ENCODE measurements at regions not wholly inside any gene's neighbourhood (a gene's known extent, or its start where the extent isn't known, plus 50 kb on each side); places are given as distances from the start of the nearest gene placed in this dataset.

DNA sequence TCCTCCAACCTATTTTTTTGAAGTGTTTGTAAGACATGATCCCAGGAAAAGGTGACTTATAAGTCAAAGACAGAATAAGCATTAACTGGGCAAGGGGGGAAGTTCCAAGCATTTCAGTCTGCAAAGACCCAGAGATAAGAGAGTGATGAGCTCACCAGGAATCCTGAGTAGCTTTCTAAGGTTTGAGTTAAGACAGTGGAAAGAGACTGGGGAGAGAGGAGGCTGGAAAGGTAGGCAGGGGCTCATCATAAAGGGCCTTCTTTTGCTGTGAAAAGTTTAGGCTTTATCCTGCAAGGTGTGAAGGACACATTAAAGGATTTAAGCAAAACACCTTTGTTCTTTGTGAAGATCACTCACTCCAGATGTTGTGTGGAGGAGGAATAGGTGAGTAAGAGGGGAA lies 438.8 kb downstream of the CHL1 start (continued):
- TF ChIP-seq NRF1 (conservative IDR thresholded peaks at IDR 0.05; ENCODE audit: low read depth, low read length) (no peak), SRF (IDR thresholded peaks at IDR 0.05; ENCODE audit: low read depth in 2 of 2, low read length in 2 of 2) (no peak), STAT3 (IDR thresholded peaks at IDR 0.05; ENCODE audit: low read depth, low read length) (no peak), HDGF (IDR thresholded peaks at IDR 0.05) (no peak), IRF4 (IDR thresholded peaks at IDR 0.05; ENCODE audit: low read depth, low read length) (no peak), DPF2 (IDR thresholded peaks at IDR 0.05) (no peak)
- TF ChIP-seq, protein P1, sequence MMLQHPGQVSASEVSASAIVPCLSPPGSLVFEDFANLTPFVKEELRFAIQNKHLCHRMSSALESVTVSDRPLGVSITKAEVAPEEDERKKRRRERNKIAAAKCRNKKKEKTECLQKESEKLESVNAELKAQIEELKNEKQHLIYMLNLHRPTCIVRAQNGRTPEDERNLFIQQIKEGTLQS (IDR thresholded peaks at IDR 0.05; ENCODE audit: borderline replicate concordance, extremely low read depth, low read depth, low read length), result no peak

DNA sequence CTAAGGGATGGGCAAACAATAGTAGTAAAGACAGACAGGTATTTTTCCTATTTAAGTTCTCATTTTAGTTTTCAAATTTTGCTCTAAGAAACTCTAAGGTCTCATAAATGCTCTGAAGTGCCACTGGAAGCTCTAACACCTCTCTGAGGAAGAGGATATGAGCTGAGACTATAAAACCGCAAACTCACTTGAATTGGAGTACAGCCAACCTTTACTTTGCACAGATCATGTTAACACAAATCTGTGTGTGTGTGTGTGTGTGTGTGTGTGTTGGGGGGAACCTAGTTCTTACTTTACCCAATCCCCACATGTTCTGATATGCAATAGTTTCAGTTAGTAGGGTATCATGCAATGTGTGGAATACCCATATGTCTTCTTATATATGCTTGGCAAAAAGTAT lies 446.8 kb downstream of the CHL1 start:
- RAD21 ChIA-PET (ENCODE audit: unreplicated experiment), result no interaction called here
- Histone ChIP-seq H3K27ac (ENCODE audit: control insufficient read depth, insufficient read depth) (no peak overlapping the region), H3K4me3 (no peak overlapping the region), H4K20me1 (ENCODE audit: control insufficient read depth, insufficient read depth) (no peaks in the 10 kb centered on the region), H2AFZ (ENCODE audit: control insufficient read depth, low read depth, low read length) (no peak overlapping the region), H3K27me3 (replicated peaks in 1 of 2; ENCODE audit: control insufficient read depth in 2 of 2, insufficient read depth in 2 of 2, low read length in 1 of 2) (no peaks in the 10 kb centered on the region), H3K4me2 (ENCODE audit: control insufficient read depth, insufficient read depth) (no peak overlapping the region), H3K36me3 (ENCODE audit: control insufficient read depth in 2 of 2, insufficient read depth in 2 of 2, low read length in 1 of 2) (no peaks in the 10 kb centered on the region), H3K4me1 (ENCODE audit: control insufficient read depth, insufficient read depth, low read length) (no peaks in the 10 kb centered on the region), H3K9me3 (replicated peaks; ENCODE audit: control insufficient read depth, insufficient read depth, low read length) (no peaks in the 10 kb centered on the region), H3K79me2 (ENCODE audit: control insufficient read depth, insufficient read depth, low read length) (no peaks in the 10 kb centered on the region), H3K9ac (ENCODE audit: control insufficient read depth, insufficient read depth, low read length) (no peak overlapping the region)
- WGBS (ENCODE audit: insufficient coverage, insufficient replicate concordance, low lambda C conversion rate, missing lambda C conversion rate), result 0% methylated on average over 1 of the region's 1 CpG
- FAIRE-seq (no peak), DNase-seq (ENCODE audit: low read depth, low spot score) (no peak), ATAC-seq (no peak)
- in situ Hi-C loops (cut with MboI) (no loop called here), intact Hi-C loops (cut with micrococcal nuclease; ENCODE audit: unreplicated experiment) (no loop called here)
- CTCF ChIA-PET, result no interaction called here
- SMC1A ChIA-PET (ENCODE audit: uncharacterized antibody, unreplicated experiment), result interaction anchor here (1.1 to 1.6 kb wide), 2 partner anchors 10 to 14 kb away, joined by 3 read pairs; no protein-coding TSS in a partner anchor
- no TSS peak for BruUV-seq (replicated peaks)
- POLR2A ChIA-PET, result no interaction called here
- TF ChIP-seq IKZF1 (conservative IDR thresholded peaks at IDR 0.05) (no peak), YBX1 (IDR thresholded peaks at IDR 0.05) (no peak), MEF2B (IDR thresholded peaks at IDR 0.05; ENCODE audit: partially characterized antibody, poor library complexity, severe bottlenecking) (no peak), POLR2AphosphoS2 (IDR thresholded peaks at IDR 0.05; ENCODE audit: low read depth, low read length) (no peak), TCF12 (IDR thresholded peaks at IDR 0.05; ENCODE audit: low read depth, low read length) (no peak), EP300 (IDR thresholded peaks at IDR 0.05; ENCODE audit: borderline replicate concordance in 1 of 2, control insufficient read depth in 1 of 2, low read depth in 2 of 2, low read length in 2 of 2) (no peak), RELA (IDR thresholded peaks at IDR 0.05; ENCODE audit: borderline replicate concordance, partially characterized antibody) (no peak), RCOR1 (conservative IDR thresholded peaks at IDR 0.05; ENCODE audit: low read depth, low read length) (no peak), BHLHE40 (IDR thresholded peaks at IDR 0.05; ENCODE audit: borderline replicate concordance in 1 of 2, low read depth in 2 of 2, low read length in 1 of 2) (no peak), FOS (IDR thresholded peaks at IDR 0.05; ENCODE audit: borderline replicate concordance, extremely low read depth, insufficient read length) (no peak), IKZF2 (IDR thresholded peaks at IDR 0.05) (no peak), ASH2L (IDR thresholded peaks at IDR 0.05; ENCODE audit: borderline replicate concordance, low read depth) (no peak), WRNIP1 (IDR thresholded peaks at IDR 0.05; ENCODE audit: borderline replicate concordance, low read depth, low read length) (no peak), GABPA (IDR thresholded peaks at IDR 0.05; ENCODE audit: low read depth) (no peak)
- TF ChIP-seq, protein P2, sequence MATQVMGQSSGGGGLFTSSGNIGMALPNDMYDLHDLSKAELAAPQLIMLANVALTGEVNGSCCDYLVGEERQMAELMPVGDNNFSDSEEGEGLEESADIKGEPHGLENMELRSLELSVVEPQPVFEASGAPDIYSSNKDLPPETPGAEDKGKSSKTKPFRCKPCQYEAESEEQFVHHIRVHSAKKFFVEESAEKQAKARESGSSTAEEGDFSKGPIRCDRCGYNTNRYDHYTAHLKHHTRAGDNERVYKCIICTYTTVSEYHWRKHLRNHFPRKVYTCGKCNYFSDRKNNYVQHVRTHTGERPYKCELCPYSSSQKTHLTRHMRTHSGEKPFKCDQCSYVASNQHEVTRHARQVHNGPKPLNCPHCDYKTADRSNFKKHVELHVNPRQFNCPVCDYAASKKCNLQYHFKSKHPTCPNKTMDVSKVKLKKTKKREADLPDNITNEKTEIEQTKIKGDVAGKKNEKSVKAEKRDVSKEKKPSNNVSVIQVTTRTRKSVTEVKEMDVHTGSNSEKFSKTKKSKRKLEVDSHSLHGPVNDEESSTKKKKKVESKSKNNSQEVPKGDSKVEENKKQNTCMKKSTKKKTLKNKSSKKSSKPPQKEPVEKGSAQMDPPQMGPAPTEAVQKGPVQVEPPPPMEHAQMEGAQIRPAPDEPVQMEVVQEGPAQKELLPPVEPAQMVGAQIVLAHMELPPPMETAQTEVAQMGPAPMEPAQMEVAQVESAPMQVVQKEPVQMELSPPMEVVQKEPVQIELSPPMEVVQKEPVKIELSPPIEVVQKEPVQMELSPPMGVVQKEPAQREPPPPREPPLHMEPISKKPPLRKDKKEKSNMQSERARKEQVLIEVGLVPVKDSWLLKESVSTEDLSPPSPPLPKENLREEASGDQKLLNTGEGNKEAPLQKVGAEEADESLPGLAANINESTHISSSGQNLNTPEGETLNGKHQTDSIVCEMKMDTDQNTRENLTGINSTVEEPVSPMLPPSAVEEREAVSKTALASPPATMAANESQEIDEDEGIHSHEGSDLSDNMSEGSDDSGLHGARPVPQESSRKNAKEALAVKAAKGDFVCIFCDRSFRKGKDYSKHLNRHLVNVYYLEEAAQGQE (IDR thresholded peaks at IDR 0.05; ENCODE audit: low read depth, low read length), result no peak

All from GM12878 (cell line).